Medulla oblongata (tissue), 1 donor: ENCODE measurements at regions not wholly inside any gene's neighbourhood (a gene's known extent, or its start where the extent isn't known, plus 50 kb on each side); places are given as distances from the start of the nearest gene placed in this dataset.
"Not testable (repeated sequence)": the region's sequence is repeated elsewhere in the genome, so short reads cannot be mapped to it uniquely, and the experiment has no call there.

Experiments
- DNase-seq: peaks from one replicate; pipeline ENCODE4 v3.0.0-alpha.2; 2015; ENCODE audit errors: extremely low spot score

DNA sequence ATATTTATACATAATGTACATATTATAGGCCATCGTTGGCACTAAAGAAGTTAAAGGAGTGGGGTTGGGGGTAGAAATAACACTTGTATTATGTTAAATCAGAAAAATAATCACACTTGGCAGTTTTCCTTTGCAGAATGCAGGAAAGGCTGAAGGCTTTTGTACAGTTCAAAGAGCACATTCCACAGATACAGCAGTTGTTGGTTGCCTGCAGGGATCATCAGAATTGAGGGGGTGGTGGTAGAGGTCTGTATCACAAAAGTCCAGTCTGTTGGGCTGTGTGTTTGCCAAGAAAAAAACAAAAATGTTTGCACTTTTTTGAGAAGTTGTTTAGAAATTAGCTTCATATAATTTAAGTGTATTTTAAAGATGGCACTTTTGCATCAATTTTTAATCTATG lies 231.8 kb upstream of the FOXP2 start:
- no peak for DNase-seq

DNA sequence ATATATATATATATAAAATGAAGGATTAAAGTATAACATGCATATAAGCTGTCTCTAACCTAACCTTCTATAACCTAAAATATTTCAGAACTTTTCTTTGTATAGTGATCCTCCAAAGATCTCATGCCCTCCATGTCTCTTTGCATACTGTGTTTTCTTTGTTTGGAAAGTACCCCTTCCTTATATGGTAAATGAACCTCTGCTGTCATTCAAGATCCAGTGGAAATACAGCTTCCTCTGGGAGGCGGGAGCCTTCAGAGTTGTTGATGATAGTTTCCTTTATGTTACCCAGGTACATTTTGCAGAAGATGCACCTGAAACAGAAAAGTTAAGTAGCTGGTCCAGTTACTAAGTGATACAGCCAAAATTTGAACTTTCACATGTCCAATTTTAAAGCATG lies 233.3 kb upstream of the FOXP2 start:
- DNase-seq = no peak

DNA sequence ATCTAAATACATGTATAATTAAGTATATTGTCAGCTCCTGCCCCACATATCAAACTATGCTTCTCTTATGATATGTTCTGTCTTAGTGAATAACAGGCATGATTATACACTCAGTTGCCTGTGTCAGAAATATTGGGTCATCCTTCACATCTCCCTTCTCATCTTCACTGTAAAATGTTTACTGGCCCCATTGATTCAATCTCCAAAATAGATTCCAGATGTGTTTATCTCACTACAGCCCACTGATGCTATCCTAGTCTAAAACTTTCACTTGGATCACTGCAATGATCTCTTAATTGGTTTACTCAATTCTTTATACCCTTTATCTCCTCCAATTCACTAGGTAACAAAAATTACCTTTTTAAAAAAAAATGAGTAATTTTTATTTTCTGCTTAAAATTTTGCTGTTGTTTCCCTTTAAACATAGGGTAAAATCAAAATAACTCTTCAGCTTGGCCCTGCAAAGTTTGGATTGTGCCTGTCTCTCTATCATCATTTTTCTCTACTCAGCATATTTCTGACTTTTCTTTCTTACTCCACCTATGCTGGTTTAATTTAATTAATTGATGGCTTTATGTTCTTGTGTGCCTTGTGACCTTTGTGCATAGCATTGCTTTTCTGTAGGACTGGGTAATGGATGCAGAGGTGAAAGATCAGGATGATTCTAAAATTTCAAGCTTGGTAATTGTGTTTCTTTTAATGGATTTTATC lies 233.9 kb upstream of the FOXP2 start:
- DNase-seq = no peak

DNA sequence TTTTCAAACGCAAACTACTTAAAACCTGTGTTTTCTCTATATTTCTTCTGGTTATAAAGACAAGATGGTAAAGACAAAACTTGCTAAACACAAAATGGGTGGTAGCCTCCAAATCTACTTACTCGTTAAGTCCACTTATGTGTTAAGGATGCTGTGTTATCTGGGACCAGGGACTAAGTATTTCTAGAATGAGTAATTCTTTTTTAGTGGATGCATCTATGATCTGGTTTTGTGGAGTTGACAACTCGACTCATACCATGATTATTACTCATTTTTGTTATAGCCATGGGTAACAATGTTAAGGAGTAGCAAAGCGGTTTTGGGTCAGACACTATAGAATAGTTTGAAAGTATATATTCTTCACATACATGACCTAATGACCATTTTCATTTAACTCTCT lies 239.5 kb upstream of the FOXP2 start:
- DNase-seq = no peak

DNA sequence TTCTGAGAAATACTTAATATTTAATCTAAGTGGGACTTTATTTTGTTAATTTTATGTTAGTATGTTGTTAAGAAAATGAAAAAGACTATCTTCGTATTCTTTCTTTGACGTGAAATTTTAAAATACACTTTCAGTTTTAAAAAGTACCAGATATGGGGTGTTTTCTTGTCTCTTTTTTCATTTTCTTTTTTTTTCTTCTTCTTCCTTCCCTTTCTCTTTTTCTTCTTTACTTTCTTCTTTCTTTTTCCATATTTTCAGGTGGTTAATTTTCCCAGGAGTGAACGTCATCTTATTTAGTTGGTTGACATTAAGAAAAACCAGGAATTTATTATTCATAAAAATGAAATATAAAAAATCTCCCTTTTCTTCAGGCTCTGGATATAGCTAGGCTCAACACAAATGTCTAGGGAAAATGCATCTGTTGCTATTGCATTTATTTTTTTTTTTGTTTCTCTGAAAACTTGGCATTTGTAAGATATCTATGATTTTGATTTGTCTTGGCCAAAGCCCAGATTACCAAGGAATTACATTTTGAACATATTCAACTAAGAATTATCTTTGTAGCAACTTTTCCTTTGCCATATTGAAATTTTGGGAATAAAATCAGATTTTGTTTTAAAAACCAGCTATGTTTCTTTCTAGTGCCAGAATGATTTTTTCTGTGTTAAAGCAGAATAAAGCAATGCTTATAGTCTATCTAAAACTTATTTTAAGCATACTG lies 241.3 kb upstream of the FOXP2 start:
- DNase-seq = no peak

DNA sequence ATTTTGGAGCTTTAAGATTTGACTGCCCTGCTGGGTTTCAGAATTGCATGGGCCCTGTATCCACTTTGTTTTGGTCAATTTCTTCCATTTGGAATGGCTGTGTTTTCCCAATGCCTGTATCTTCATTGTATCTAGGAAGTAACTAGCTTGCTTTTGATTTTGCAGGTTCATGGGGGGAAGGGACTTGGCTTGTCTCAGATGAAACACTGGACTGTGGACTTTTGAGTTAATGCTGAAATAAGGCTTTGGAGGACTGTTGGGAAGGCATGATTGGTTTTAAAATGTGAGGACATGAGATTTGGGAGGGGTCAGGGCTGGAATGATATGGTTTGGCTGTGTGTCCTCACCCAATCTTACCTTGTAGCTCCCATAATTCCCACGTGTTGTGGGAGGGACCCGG lies 245.2 kb upstream of the FOXP2 start:
- DNase-seq = not testable (repeated sequence)

DNA sequence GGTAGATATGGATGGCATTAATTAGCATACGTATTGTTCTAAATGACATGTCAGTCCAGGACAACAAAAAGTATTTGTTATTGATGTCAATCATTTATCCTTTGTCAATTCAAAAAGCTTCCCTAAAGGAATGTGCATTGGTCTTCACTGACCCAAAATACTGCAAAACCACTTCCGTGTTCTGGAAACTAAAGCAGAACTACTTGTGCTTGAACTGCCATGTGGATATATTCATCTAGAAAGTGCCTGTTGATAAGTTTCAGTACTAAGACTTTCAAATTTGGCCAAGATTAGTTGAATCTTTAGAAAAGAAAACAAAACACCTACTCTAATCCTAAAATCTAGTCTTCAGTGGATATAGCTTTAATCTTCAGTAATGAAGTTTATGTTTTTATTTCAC lies 242.1 kb upstream of the PPP1R3A start:
- peak; percentile 67 for DNase-seq

DNA sequence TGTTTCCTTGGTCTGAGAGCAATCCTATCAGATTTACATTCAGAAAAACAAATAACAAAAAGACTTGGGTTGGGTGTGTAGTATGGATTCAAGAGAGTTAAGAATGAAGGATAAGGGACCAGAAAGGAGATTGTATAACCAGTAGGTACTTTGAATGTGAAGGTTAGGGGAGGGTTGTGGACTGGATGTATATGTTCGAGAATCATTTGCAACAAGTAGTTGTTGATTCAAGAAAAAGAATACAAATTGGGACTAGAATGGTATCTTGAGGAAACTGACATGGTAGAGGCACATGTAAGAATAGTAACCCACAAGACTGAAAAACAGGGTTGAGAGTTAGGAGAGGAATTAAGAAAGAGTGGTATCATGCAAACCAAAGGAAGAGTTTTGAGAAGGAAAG lies 240.0 kb upstream of the PPP1R3A start:
- DNase-seq = no peak

DNA sequence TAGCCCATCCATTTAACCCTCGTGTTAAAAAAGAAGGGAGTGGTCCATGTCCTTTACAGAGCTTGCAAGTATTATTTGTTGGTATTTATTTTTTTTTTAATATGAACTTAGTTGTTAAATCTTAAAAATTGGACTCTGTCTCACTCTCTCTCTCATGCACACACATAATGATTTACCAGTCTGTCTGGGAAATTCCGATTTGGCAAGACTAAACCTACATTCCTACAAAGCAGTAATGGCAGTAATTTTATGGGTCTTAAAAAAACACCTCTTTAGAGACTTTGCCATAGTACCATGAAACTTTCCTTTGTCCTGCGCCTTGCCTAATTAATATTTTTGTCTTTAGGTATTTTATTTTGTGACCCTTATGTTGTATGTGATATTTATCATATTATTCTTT lies 239.5 kb upstream of the PPP1R3A start:
- no peak for DNase-seq

DNA sequence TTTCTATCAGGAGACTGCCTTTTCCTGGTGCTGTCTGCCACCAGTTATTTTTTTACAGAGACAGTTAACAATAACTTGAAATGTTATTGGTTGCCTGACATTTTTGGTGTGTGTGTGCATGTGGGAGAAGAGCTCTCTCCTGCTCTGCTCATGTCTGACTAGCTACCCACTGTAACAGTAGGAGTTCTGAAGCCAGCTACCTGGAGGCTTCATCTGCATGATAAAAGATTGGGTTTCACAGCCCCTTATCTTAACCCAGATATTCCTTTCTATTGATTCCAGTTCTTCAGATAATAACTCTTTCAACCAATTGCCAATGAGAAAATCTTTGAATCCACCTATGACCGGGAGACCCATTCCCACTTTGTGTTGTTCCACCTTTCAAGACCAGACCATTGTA lies 237.4 kb upstream of the PPP1R3A start:
- no peak for DNase-seq

DNA sequence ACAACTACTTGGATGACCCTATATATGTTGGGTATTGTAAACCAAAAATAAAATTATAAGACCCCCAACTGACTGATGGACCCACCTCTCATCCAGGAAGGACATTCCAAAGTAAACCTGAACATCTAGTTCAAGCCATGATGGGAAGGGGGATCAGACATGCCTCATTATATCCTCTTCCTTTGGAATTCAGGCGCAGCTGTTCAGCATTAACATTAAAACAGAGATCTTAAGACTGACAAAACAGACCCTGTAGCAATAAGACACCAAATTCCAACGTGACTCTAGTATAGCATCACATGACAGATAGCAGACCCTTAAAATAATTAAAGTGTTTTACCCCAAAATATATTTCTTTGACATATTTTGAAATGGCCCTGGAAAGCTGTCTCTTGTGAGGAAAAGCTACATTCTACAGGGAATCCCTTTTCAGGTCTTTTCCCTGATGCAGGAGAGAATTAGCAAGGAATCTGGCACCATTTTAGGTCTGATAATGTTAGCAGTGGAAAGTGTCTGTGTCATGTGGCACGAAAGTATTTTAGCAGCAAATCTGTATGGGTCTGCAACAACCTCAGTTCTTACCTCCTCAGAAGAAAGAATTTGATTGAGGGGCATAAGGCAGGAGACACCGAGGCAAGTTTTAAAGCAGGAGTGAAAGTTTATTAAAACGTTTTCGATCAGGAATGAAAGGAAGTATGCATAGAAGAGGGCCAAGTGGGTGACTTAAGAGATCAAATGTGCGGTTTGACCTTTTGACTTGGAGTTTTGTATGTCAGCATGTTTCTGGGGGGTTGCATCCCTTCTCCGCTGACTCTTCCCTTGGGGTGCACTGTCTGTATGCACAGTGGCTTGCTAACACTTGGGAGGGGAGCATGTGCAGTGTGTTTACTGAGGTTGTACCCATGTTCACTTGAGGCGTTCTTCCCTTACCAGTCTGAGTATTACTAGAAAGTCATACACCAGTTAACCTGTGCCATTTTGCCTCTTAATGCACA lies 236.6 kb upstream of the PPP1R3A start:
- no peak for DNase-seq

DNA sequence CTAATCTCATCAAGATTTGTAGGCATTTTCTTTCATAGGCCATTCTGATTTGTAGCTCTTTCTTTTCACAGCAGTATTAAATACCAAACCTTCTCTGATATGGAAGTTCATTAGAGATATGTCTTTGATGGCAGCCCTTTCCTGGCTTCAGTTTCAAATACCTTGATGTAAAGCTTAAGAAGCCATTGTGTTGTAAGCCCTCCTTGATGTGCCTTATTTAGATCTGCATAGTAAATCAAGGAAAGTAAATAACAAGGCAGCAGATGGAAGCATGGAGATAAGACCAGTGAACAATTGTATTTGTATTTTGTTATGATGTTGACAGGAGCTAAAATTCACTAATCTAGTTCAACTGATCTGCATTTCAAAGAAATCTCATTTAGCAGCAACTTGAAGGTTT lies 234.9 kb upstream of the PPP1R3A start:
- no peak for DNase-seq

DNA sequence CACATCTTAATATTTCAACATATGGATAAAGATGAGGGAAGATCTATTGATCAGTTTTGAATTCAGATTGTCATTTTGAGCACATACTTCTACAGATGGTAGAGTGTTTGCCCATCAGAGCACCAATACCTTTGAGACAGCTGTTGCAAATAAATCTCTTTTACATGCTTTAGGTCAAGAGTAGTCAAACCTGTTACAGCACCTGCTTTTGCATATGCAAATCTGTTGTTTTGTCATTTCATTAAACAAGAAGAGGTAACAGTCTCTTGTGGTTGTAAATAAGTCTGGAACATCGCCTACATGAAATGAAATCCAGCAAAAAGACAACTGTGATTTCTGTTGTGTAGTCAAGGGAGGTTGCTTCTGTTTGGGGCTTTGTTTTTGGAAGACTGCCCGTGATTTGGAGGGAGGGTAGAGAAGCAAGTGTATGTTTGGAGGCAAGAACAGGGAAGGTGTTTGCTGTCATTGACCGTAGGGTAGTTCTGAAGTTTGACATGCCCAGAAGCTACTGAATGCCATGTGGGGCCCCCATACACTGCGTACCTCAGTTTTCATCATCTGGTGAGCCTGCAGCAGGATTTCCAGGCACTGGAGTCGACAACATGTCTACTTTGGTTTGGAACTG lies 233.6 kb upstream of the PPP1R3A start:
- DNase-seq = no peak

DNA sequence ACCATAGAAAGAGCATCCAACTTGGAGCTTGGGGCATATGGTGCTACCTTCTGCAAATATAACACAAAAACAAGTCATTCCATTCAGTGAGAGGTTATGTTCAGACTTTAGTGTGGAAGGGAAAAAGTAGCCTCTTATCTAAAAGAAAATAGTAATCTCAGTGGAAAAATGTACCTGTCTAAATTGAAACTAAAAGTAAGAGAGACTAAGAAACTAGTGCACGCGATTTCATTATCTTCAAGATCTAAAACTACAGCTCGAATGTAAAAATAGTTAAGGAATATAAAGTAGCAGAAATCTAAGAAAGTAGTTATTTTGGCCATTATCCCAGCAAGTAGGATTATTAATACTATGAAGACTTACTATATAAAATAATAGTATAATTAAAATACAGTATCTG lies 233.0 kb upstream of the PPP1R3A start:
- no peak for DNase-seq

DNA sequence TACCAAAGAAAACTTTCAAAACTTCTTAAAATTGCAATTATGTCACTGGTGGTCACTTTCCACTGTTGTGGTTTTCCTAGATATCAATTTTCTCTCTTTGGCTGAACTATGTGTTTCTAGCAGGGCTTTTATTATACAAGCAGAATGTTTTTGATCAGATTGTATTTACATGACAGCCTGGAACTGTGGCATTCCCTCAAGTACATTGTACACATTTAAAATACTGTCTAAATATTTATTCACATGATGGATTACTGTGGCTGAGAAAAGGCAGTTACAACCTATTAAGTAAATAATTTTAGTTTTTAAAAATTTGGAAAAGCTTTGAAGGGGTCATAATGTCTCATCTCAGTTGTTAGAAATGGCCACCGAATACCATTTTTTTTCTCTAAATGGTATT lies 231.9 kb upstream of the PPP1R3A start:
- DNase-seq = no peak

DNA sequence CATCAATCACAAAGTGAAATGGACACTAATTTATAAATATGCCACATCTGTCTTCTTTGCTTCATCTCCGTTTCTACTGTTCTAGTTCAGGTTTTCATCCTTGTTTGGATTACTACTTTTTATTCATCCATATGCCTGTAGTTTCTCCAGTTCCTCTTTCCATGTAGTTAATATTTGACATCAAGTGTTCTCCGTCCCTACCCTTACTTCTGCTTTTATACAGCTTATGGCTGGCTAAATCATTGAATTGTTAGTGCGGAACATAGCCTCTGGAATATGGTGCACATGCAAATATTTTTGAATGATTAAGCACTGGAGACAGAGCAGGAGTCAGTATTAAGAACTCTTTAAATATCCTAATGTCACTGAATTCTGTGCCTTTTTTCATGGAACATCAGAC lies 230.0 kb upstream of the PPP1R3A start:
- DNase-seq = peak; percentile 45

DNA sequence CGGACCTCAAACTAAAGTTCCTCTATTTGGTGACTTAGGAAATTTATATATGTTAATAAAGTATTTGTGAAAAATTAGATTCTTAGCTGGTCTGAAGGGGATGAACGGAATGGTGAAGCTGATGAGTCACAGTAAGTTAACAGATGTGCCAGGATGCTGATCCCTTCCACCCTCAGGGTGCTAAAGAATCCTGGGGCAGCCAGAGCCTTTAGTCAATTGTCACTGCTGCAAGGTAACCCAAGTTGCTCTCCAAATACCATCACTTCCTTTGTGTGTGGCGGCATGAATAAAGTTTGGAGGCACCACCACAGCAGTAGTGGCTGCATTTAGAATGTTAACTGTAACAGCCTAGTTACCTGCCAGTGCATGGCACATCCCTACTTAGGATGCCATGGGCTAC lies 222.6 kb upstream of the PPP1R3A start:
- no peak for DNase-seq

DNA sequence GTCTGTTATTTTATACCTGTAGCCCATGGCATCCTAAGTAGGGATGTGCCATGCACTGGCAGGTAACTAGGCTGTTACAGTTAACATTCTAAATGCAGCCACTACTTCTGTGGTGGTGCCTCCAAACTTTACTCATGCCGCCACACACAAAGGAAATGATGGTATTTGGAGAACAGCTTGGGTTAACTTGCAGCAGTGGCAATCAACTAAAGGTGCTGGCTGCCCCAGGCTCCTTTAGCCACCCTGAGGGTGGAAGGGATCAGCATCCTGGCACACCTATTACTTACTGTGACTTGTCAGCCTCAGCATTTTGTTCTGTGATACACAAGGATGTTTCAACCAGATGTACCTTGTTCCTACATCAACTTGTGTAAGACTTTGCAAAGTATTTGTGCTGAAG lies 221.8 kb upstream of the PPP1R3A start:
- DNase-seq = no peak

DNA sequence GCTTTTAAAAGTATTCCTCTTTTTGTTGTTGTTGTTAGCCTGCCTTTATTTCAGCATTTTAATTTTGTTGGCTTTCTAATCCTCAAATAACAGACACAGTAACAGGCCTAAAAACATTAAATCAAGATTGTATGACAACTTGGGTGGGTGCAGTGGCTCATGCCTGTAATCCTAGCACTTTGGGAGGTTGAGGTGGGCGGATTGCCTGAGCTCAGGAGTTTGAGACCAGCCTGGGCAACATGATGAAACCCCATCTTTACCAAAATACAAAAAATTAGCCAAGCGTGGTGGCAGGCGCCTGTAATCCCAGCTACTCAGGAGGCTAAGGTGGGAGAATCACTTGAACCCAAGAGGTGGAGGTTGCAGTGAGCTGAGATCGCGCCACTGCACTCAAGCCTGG lies 220.9 kb upstream of the PPP1R3A start:
- not testable (repeated sequence) for DNase-seq

DNA sequence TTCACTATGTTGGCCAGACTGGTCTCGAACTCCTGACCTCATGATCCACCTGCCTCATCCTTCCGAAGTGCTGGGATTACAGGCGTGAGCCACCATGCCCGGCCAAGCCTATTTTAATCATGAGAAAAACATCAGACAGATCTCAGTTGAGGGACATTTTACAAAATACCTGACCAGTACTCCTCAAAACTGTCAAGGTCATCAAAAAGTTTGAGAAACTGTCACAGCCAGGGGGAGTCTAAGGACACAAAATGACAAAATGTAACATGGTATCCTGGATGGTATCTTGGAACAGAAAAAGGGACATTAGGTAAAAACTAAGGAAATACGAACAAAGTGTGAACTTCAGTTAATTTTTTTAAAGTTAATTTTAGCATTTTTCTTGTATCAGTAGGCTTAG lies 219.8 kb upstream of the PPP1R3A start:
- DNase-seq = no peak

DNA sequence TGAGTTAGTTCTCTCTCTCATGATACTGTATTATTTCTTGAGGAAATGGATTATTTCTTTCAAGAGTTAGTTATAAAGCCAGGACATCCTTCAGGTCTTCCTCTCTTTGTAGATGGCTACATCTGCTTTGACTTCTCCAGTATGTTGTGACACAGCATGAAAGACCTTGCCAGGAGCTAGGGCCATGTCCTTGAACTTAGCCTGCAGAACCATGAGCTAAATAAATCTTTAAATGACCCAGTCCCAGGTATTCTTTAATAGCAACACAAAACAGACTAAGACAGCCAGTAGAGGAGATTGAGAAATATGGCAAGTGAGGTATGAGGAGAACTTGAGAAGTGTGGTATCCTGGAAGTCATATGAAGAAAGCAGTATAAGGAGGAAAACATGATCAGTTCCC lies 214.9 kb upstream of the PPP1R3A start:
- DNase-seq = no peak

DNA sequence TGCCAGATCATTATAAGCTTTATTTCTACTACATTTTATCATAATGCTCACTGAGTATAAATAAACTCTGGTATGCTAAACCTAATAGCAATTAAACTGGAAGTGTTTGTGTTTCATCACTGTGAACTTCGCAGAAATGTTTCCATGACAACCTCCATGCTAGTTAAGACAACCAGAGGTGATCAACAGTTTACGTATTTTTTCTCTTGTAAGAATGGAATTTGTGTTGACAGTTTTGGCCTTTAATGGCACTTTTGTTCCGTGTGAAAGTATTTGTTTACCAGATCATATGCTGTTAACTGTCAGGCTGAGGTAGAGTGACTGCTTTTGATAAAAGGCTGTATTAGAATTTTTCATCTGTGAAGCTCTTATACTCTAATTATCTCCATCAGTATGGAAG lies 212.1 kb upstream of the PPP1R3A start:
- DNase-seq = no peak
